ENCODE measurements at regions not wholly inside any gene's neighbourhood (a gene's known extent, or its start where the extent isn't known, plus 50 kb on each side); places are given as distances from the start of the nearest gene placed in this dataset.
"Not testable (repeated sequence)": the region's sequence is repeated elsewhere in the genome, so short reads cannot be mapped to it uniquely, and the experiment has no call there.

DNA sequence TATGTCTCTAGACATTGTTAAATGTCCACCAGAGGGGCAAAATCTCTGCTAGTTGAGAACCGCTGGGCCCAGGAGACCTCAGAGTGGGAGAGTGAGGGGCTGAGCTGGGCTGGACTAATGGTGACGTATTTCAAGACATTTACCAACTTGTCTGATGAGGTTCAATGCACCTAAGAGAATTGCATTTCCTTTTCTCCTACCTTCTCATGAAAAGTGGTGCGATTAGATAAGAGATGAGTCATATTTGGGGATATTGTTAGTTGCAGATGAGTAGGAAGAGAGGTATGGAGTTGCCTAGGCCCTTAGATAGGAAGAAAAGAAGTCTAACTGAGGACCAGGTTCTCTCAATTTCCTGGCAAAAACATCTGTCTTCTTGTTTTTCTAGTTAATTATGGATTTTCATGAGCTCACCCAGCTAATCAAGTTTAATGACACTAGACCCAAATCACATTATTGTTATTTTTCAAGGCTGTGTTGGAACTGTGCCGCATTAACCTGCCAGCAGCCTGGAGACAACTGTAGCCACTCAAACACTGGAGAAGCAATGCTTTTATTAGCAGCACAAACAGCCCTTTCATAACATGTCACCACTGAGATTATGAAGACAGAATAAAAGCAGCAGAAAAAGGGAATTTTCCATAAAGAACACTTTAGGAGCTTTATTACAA is 144.2 kb downstream of the PDCD6IP start:
- DNase-seq (no peak), ATAC-seq (no peak)
- no peak overlapping the region for H3K27ac ChIP-seq
- no peaks in the 10 kb centered on the region for H3K4me1 ChIP-seq
- H3K9me3 ChIP-seq: no peaks in the 10 kb centered on the region
- H3K27me3 ChIP-seq (ENCODE audit: insufficient read depth in 3 of 3, low read length in 2 of 3): no peaks in the 10 kb centered on the region
- intact Hi-C loops (cut with DNase I): no loop called here
- H3K4me3 ChIP-seq: no peak overlapping the region
- 82 to 88% (median 86%) methylated on average over 4 of the region's 4 CpGs for WGBS, 3 donors
- TF ChIP-seq, protein P1, sequence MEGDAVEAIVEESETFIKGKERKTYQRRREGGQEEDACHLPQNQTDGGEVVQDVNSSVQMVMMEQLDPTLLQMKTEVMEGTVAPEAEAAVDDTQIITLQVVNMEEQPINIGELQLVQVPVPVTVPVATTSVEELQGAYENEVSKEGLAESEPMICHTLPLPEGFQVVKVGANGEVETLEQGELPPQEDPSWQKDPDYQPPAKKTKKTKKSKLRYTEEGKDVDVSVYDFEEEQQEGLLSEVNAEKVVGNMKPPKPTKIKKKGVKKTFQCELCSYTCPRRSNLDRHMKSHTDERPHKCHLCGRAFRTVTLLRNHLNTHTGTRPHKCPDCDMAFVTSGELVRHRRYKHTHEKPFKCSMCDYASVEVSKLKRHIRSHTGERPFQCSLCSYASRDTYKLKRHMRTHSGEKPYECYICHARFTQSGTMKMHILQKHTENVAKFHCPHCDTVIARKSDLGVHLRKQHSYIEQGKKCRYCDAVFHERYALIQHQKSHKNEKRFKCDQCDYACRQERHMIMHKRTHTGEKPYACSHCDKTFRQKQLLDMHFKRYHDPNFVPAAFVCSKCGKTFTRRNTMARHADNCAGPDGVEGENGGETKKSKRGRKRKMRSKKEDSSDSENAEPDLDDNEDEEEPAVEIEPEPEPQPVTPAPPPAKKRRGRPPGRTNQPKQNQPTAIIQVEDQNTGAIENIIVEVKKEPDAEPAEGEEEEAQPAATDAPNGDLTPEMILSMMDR (IDR thresholded peaks at IDR 0.05): no peak
- no peaks in the 10 kb centered on the region for H3K36me3 ChIP-seq (ENCODE audit: insufficient read depth in 1 of 2, low read depth in 1 of 2)

DNA sequence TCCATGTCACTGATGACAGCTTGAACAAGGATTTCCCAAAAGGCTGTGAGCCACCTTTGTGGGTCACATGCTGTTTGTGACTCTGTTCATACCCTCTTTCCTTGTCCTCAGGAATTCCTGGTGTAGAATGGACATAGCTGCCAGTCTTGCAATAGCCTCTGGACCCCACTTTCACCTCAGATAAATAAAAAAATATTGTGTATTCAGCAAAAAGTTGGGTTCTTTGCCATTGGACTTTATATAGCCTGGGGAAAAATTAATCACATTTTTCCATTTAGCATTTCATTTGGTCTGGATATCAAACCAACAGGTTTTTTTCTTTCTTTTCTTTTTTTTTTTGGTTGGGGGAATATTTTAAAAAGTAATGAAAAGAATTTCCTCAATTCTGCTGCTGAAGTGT is 144.8 kb downstream of the PDCD6IP start:
- H3K27ac ChIP-seq: no peak overlapping the region
- no peaks in the 10 kb centered on the region for H3K4me1 ChIP-seq
- TF ChIP-seq, protein P1 (IDR thresholded peaks at IDR 0.05): no peak
- DNase-seq (no peak), ATAC-seq (no peak)
- intact Hi-C loops (cut with DNase I): no loop called here
- H3K36me3 ChIP-seq (ENCODE audit: insufficient read depth in 1 of 2, low read depth in 1 of 2): no peaks in the 10 kb centered on the region
- no peaks in the 10 kb centered on the region for H3K27me3 ChIP-seq (ENCODE audit: insufficient read depth in 3 of 3, low read length in 2 of 3)
- no peaks in the 10 kb centered on the region for H3K9me3 ChIP-seq
- H3K4me3 ChIP-seq: no peak overlapping the region

DNA sequence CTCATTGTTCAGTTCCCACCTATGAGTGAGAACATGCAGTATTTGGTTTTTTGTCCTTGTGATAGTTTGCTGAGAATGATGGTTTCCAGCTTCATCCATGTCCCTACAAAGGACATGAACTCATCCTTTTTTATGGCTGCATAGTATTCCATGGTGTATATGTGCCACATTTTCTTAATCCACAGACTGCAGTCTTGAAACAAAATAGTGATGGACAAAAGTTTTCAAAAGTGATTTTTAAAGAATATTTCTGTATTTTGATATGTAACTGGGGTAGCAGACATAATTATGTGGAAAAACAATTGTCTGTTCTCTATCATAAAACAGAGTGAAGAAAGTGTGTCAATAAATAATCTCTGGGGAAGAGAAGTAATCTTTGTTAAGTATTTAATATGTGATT is 148.2 kb downstream of the PDCD6IP start:
- H3K9me3 ChIP-seq; H3K27me3 ChIP-seq (ENCODE audit: insufficient read depth in 3 of 3, low read length in 2 of 3); H3K4me3 ChIP-seq; H3K36me3 ChIP-seq (ENCODE audit: insufficient read depth in 1 of 2, low read depth in 1 of 2); H3K4me1 ChIP-seq; ATAC-seq; H3K27ac ChIP-seq; intact Hi-C loops (cut with DNase I); DNase-seq: not testable (repeated sequence)

DNA sequence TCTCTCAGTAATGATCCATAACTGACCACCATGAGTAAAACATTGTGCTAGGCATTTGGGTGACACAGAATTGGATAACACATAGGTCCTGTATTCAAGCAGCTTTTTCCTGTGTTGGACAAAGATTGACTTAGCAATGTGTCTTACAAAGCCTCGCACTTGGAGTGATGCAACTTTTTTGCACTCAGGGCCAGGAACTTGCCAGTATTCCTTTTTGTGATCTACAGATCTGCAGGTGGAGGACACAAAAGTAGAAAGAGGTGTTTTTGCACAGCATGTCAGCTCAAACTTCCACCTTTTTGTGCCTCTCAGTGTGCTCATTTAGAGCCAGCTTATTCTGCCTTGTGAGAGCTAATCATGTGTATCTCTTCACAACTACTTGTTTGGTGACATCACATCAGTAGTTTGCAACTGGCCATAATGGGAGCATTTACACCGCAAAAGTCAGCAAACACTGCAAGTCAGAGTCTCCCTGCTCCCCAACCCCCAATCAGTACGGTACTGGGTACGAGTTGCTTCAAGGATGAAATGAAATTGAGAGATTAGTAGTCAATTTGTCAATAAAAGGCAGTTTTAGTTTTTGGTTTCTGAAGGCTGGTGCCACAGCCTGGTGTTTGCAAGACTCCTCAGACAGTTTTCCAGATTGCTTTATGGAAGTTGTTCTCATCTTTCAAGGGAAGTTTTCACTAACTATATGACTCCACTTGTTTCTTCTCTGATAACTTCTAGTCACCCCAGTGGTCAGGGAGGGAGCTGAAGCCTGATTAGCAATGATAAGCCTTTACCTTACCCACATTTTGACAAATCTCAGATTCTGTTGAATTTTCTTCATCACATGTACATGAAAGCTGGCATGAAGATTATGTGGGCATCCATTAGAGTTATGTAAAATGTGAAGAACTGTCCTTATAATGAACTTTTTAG is 149.1 kb downstream of the PDCD6IP start:
- H3K36me3 ChIP-seq (ENCODE audit: insufficient read depth in 1 of 2, low read depth in 1 of 2): no peaks in the 10 kb centered on the region
- 42 to 50% (median 43%) methylated on average over 4 of the region's 4 CpGs for WGBS, 3 donors
- TF ChIP-seq, protein P1 (IDR thresholded peaks at IDR 0.05): no peak
- no peaks in the 10 kb centered on the region for H3K9me3 ChIP-seq
- H3K27me3 ChIP-seq (ENCODE audit: insufficient read depth in 3 of 3, low read length in 2 of 3): no peaks in the 10 kb centered on the region
- intact Hi-C loops (cut with DNase I): no loop called here
- no peak overlapping the region for H3K4me3 ChIP-seq
- H3K4me1 ChIP-seq: no peaks in the 10 kb centered on the region
- no peak overlapping the region for H3K27ac ChIP-seq
- DNase-seq: no peak
- ATAC-seq: no peak

DNA sequence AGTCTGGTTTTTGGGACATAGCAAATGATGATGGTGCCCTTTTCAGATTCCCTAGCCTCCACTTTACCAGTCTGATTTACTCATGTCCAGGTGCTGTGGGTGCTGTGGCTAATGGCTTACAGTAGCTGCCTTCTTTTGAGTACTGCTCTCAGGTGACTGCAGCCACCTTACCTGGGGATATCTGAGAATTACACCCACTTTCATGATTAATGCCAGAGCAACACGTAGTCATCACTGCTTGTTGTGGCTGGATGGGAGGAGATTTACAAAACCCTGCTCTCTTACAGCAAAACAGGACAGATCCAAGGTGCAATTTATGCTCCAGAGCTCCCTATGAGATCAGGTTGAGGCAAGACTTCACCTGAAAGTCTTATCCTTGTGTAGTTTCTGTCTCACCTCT is 150.6 kb downstream of the PDCD6IP start:
- H3K27me3 ChIP-seq (ENCODE audit: insufficient read depth in 3 of 3, low read length in 2 of 3): no peaks in the 10 kb centered on the region
- TF ChIP-seq, protein P1 (IDR thresholded peaks at IDR 0.05): no peak
- WGBS, 3 donors: 20 to 44% (median 29%) methylated on average over 1 of the region's 1 CpG
- no peak overlapping the region for H3K4me3 ChIP-seq
- H3K4me1 ChIP-seq: no peaks in the 10 kb centered on the region
- no peaks in the 10 kb centered on the region for H3K36me3 ChIP-seq (ENCODE audit: insufficient read depth in 1 of 2, low read depth in 1 of 2)
- DNase-seq: no peak
- no peak overlapping the region for H3K27ac ChIP-seq
- no peaks in the 10 kb centered on the region for H3K9me3 ChIP-seq
- intact Hi-C loops (cut with DNase I): no loop called here
- ATAC-seq: no peak
